ENCODE measurements at regions not wholly inside any gene's neighbourhood (a gene's known extent, or its start where the extent isn't known, plus 50 kb on each side); places are given as distances from the start of the nearest gene placed in this dataset.

DNA sequence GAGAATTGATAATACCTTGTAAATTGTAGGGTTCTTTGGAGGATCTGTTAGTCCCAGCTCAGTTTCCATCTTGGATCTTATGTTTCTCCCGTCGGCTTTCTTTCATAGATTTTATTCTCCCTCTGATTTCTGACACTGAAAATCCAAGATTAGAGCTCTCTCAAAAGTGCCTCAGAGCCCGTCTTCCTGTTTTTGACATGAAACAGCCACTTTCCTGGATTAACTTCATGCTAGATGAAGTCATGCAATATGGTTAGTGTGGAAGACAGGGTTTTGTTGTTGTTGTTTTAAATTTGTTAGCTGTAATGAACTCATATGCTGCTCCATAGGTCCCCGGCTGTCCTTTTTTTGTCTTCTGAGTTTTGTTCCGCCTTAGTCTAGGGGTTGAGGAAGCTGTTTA is 51.6 kb upstream of the ZFR start:
- 84 to 86% (median 84%) methylated on average over 5 of the region's 5 CpGs for WGBS, 3 donors
- intact Hi-C loops (cut with DNase I): no loop called here
- no peaks in the 10 kb centered on the region for H3K4me1 ChIP-seq

DNA sequence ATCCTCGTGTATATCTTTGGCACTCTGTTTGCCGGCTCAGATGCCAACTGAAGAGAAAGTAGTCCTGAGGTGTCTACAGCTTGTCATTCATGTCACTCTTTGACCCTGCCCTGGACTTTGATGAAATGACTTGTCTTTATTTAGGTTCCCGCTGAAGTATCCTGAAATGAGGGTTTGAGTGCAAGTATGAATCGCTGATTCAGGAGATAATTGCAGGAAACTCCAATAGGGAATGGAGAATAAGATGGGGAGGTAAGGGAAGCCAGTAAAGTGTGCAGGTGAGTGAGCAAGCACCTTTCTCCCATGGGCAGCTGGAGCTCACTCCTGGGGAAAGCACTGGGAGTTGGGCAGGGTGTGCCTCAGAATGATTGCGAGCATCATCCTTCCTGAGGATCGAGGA is 50.3 kb upstream of the ZFR start:
- TF ChIP-seq, protein P1, sequence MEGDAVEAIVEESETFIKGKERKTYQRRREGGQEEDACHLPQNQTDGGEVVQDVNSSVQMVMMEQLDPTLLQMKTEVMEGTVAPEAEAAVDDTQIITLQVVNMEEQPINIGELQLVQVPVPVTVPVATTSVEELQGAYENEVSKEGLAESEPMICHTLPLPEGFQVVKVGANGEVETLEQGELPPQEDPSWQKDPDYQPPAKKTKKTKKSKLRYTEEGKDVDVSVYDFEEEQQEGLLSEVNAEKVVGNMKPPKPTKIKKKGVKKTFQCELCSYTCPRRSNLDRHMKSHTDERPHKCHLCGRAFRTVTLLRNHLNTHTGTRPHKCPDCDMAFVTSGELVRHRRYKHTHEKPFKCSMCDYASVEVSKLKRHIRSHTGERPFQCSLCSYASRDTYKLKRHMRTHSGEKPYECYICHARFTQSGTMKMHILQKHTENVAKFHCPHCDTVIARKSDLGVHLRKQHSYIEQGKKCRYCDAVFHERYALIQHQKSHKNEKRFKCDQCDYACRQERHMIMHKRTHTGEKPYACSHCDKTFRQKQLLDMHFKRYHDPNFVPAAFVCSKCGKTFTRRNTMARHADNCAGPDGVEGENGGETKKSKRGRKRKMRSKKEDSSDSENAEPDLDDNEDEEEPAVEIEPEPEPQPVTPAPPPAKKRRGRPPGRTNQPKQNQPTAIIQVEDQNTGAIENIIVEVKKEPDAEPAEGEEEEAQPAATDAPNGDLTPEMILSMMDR (IDR thresholded peaks at IDR 0.05): no peak
- DNase-seq (no peak), ATAC-seq (no peak)
- H3K27ac ChIP-seq: no peak overlapping the region
- WGBS, 3 donors: 82 to 94% (median 85%) methylated on average over 6 of the region's 6 CpGs
- H3K36me3 ChIP-seq (ENCODE audit: insufficient read depth in 1 of 2, low read depth in 1 of 2): no peaks in the 10 kb centered on the region
- no peaks in the 10 kb centered on the region for H3K4me1 ChIP-seq
- H3K27me3 ChIP-seq (ENCODE audit: insufficient read depth in 3 of 3, low read length in 2 of 3): no peaks in the 10 kb centered on the region
- H3K9me3 ChIP-seq: no peaks in the 10 kb centered on the region
- H3K4me3 ChIP-seq: no peak overlapping the region
- intact Hi-C loops (cut with DNase I): loop anchor here in 1 of 2 donors (5.0 kb wide), 1 partner anchor 92 kb away; the partner anchor contains the start of gene SUB1

More for the DNA sequence above, 51.6 kb upstream of the ZFR start:
- Histone ChIP-seq H3K27me3 (ENCODE audit: insufficient read depth in 3 of 3, low read length in 2 of 3) (no peaks in the 10 kb centered on the region), H3K9me3 (no peaks in the 10 kb centered on the region), H3K27ac (no peak overlapping the region), H3K4me3 (no peak overlapping the region), H3K36me3 (ENCODE audit: insufficient read depth in 1 of 2, low read depth in 1 of 2) (no peaks in the 10 kb centered on the region)
- DNase-seq: no peak
- no peak for ATAC-seq
- TF ChIP-seq, protein P1 (IDR thresholded peaks at IDR 0.05): no peak
